GM12878 (cell line): ENCODE measurements at regions not wholly inside any gene's neighbourhood (a gene's known extent, or its start where the extent isn't known, plus 50 kb on each side); places are given as distances from the start of the nearest gene placed in this dataset.
A peak's percentile ranks its signal among the peaks of the same experiment; 100 is the strongest.

ENCODE experiments used
- ATAC-seq: fragments of 200-7000 bp; cut with Tn5 transposase; 3 replicates; pipeline ENCODE4 v1.9.1; 2020; ENCODE audit warnings: mild to moderate bottlenecking, moderate library complexity
- BruUV-seq: library from RNA; stranded (reverse); fragments of 400-500 nt; replicated peaks from 2 replicates; lab custom pipeline; 2021; lab: Mats Ljungman, UMichigan
- CTCF ChIA-PET: fragments of 300-600 bp; sonication (Branson Sonifier 250); formaldehyde crosslinking; extraction: SDS; loops from one replicate; lab custom pipeline; 2021; ENCODE audit warnings: inconsistent platforms; lab: Yijun Ruan, JAX
- POLR2A ChIA-PET: fragments of 350-600 bp; formaldehyde crosslinking; extraction: SDS; loops from one replicate; lab custom pipeline; 2021; ENCODE audit warnings: inconsistent platforms; lab: Charles Lee
- RAD21 ChIA-PET: fragments of 300-600 bp; sonication (Branson Sonifier 250); formaldehyde crosslinking; loops from one replicate; lab custom pipeline; 2023; ENCODE audit warnings: antibody characterized with exemption; ENCODE audit not compliant: unreplicated experiment; lab: Charles Lee
- SMC1A ChIA-PET: fragments of 300-600 bp; sonication (Branson Sonifier 250); formaldehyde crosslinking; loops from one replicate; lab custom pipeline; 2023; ENCODE audit not compliant: unreplicated experiment, uncharacterized antibody; lab: Charles Lee
- DNase-seq: peaks from one replicate; pipeline ENCODE4 v3.0.0-alpha.2; 2011; ENCODE audit warnings: low read depth, low spot score
- FAIRE-seq: peaks from 3 replicates; lab custom pipeline; 2011; peaks lifted over from hg19 to GRCh38; lab: Jason Lieb, UNC
- H2AFZ ChIP-seq: 2 replicates; pipeline ENCODE4 v1.6.0; 2011; ENCODE audit warnings: low read depth, low read length, control low read depth; ENCODE audit not compliant: control insufficient read depth
- H3K27ac ChIP-seq: 2 replicates; pipeline ENCODE4 v1.5.1; 2011; ENCODE audit warnings: control low read depth; ENCODE audit not compliant: control insufficient read depth, insufficient read depth
- H3K27me3 ChIP-seq, 2 experiments: replicated peaks in 1 of 2; 2 replicates each; pipeline versions ENCODE4 v1.6.0 to v1.6.1; 2011; ENCODE audit warnings: low read length in 1 of 2; ENCODE audit not compliant: control insufficient read depth in 2 of 2, insufficient read depth in 2 of 2
- H3K36me3 ChIP-seq, 2 experiments: 2 replicates each; pipeline ENCODE4 v1.5.1; 2011; ENCODE audit warnings: low read length in 1 of 2; ENCODE audit not compliant: control insufficient read depth in 2 of 2, insufficient read depth in 2 of 2
- H3K4me1 ChIP-seq: 2 replicates; pipeline ENCODE4 v1.6.1; 2011; ENCODE audit warnings: mild to moderate bottlenecking, low read length, moderate library complexity, mixed read lengths; ENCODE audit not compliant: control insufficient read depth, insufficient read depth
- H3K4me2 ChIP-seq: 2 replicates; pipeline ENCODE4 v1.6.0; 2011; ENCODE audit warnings: control low read depth; ENCODE audit not compliant: control insufficient read depth, insufficient read depth
- H3K4me3 ChIP-seq: fragments of 200-600 bp; sonication (generic); 2 replicates; pipeline ENCODE4 v1.5.1; 2016
- H3K79me2 ChIP-seq: 2 replicates; pipeline ENCODE4 v1.6.0; 2011; ENCODE audit warnings: low read length; ENCODE audit not compliant: control insufficient read depth, insufficient read depth
- H3K9ac ChIP-seq: 2 replicates; pipeline ENCODE4 v1.8.0; 2011; ENCODE audit warnings: low read length, control low read depth, mixed read lengths; ENCODE audit not compliant: control insufficient read depth, insufficient read depth
- H3K9me3 ChIP-seq: replicated peaks from 3 replicates; pipeline ENCODE4 v1.5.1; 2011; ENCODE audit warnings: mild to moderate bottlenecking, low read length; ENCODE audit not compliant: control insufficient read depth, insufficient read depth
- H4K20me1 ChIP-seq: 2 replicates; pipeline ENCODE4 v1.6.0; 2011; ENCODE audit not compliant: control insufficient read depth, insufficient read depth
- BCLAF1 ChIP-seq: fragments of 450-650 bp; IDR thresholded peaks from 2 replicates; pipeline ENCODE4 v1.6.1; 2017; ENCODE audit warnings: antibody characterized with exemption, mild to moderate bottlenecking, moderate library complexity
- BHLHE40 ChIP-seq, 2 experiments: fragments of 450-650 bp in 1 of 2; IDR thresholded peaks; 2 replicates each; pipeline ENCODE4 v1.6.1; 2011 to 2017; ENCODE audit warnings: low read depth in 2 of 2, borderline replicate concordance in 1 of 2, improper control_type of control experiment in 1 of 2, low read length in 1 of 2, mild to moderate bottlenecking in 1 of 2
- CTCF ChIP-seq, 3 experiments: IDR thresholded peaks in 2 of 3; conservative IDR thresholded peaks in 1 of 3; 2 replicates each; pipeline ENCODE4 v1.5.1; 2011; ENCODE audit warnings: low read depth in 3 of 3, low read length in 3 of 3, mild to moderate bottlenecking in 3 of 3, control low read depth in 2 of 3, moderate library complexity in 2 of 3, inconsistent platforms in 1 of 3, mixed read lengths in 1 of 3; ENCODE audit not compliant: control insufficient read depth in 2 of 3, insufficient read depth in 1 of 3; ENCODE audit errors: extremely low read depth in 1 of 3
- HCFC1 ChIP-seq: fragments of 150-350 bp; IDR thresholded peaks from 2 replicates; pipeline ENCODE4 v1.6.1; 2014; ENCODE audit warnings: low read length
- IRF4 ChIP-seq: IDR thresholded peaks from 2 replicates; pipeline ENCODE4 v1.6.1; 2011; ENCODE audit warnings: low read depth, low read length
- NFYA ChIP-seq: IDR thresholded peaks from 2 replicates; pipeline ENCODE4 v1.6.1; 2011; ENCODE audit warnings: low read depth, mild to moderate bottlenecking, low read length, improper control_type of control experiment, borderline replicate concordance
- NRF1 ChIP-seq: conservative IDR thresholded peaks from 2 replicates; pipeline ENCODE4 v1.6.1; 2011; ENCODE audit warnings: mild to moderate bottlenecking, low read depth, low read length, improper control_type of control experiment
- POLR2A ChIP-seq: IDR thresholded peaks from 2 replicates; pipeline ENCODE4 v1.6.1; 2011; ENCODE audit warnings: low read depth, mild to moderate bottlenecking, low read length
- RAD21 ChIP-seq: IDR thresholded peaks from 2 replicates; pipeline ENCODE4 v1.6.1; 2011; ENCODE audit warnings: mild to moderate bottlenecking, low read depth, low read length, moderate library complexity; ENCODE audit not compliant: insufficient read depth
- SMC3 ChIP-seq: IDR thresholded peaks from 2 replicates; pipeline ENCODE4 v1.6.1; 2011; ENCODE audit warnings: low read length, improper control_type of control experiment, borderline replicate concordance
- YY1 ChIP-seq: IDR thresholded peaks from 2 replicates; pipeline ENCODE4 v1.6.1; 2011; ENCODE audit warnings: low read depth, mild to moderate bottlenecking, low read length
- WGBS: methylation state at CpG from one replicate; pipeline ENCODE4 v1.1.6; 2016; ENCODE audit warnings: low lambda C conversion rate; ENCODE audit not compliant: insufficient replicate concordance, insufficient coverage; ENCODE audit errors: missing lambda C conversion rate; 5-methylcytosine and 5-hydroxymethylcytosine counted together
- in situ Hi-C: fragments of 300-500 bp; cut with MboI; formaldehyde crosslinking; loops from 9 replicates; pipeline ENCODE4 v1.14.3; 2018; ENCODE audit warnings: mixed read lengths
- intact Hi-C: fragments of 100-400 bp; cut with micrococcal nuclease; formaldehyde crosslinking; loops from one replicate; pipeline ENCODE4 v1.14.2; 2022; ENCODE audit not compliant: unreplicated experiment

- H3K27me3 ChIP-seq: no peaks in the 10 kb centered on the region
- CTCF ChIA-PET: interaction anchor here (0.8 kb wide), 2 partner anchors 22 to 420 kb away, joined by 3 to 5 read pairs; no protein-coding TSS in a partner anchor
- no peaks in the 10 kb centered on the region for H4K20me1 ChIP-seq
- SMC1A ChIA-PET: no interaction called here
- RAD21 ChIA-PET: interaction anchor here (0.6 kb wide), 1 partner anchor 501 kb away, joined by 4 read pairs; no protein-coding TSS in a partner anchor
- POLR2A ChIA-PET: no interaction called here
- no TSS peak for BruUV-seq
- H3K36me3 ChIP-seq: no peaks in the 10 kb centered on the region
- peak overlapping the region; percentile 81 for H2AFZ ChIP-seq
- H3K9me3 ChIP-seq: no peaks in the 10 kb centered on the region
- DNase-seq (peak; percentile 67), ATAC-seq (peak; percentile 97), FAIRE-seq (peak; percentile 83)
- no peak overlapping the region for H3K9ac ChIP-seq
- intact Hi-C loops: no loop called here
- H3K79me2 ChIP-seq: no peaks in the 10 kb centered on the region
- in situ Hi-C loops: no loop called here
- H3K4me2 ChIP-seq: peak overlapping the region; percentile 81
- no peak overlapping the region for H3K4me3 ChIP-seq
- peak; percentile 67 to 87 (median 80) for TF ChIP-seq CTCF (IDR thresholded peaks at IDR 0.05 in 2 of 3, conservative IDR thresholded peaks at IDR 0.05 in 1 of 3; ENCODE audit: control insufficient read depth in 2 of 3, extremely low read depth in 1 of 3, insufficient read depth in 1 of 3, low read depth in 3 of 3, low read length in 3 of 3)
- TF ChIP-seq YY1: 0 out of 2 replicates have a peak, but pooled peaks have one; percentile 46
- peak; percentile 78 for TF ChIP-seq RAD21
- no peak for TF ChIP-seq POLR2A
- TF ChIP-seq BHLHE40 (IDR thresholded peaks at IDR 0.05; ENCODE audit: borderline replicate concordance in 1 of 2, low read depth in 2 of 2, low read length in 1 of 2): peak; percentile 14 to 50; a peak in 1 of 4 replicates
- TF ChIP-seq BCLAF1: no peak
- TF ChIP-seq HCFC1: peak; percentile 30; the same call in 1 of the 2 replicates
- no peak for TF ChIP-seq NFYA
- TF ChIP-seq SMC3: peak; percentile 79
- TF ChIP-seq IRF4: 0 out of 2 replicates have a peak, but pooled peaks have one; percentile 34
- peak; percentile 66 for TF ChIP-seq NRF1
- H3K4me1 ChIP-seq: peaks cover 8% of the 10 kb centered on the region
- WGBS: under 1% methylated on average over 7 of the region's 7 CpGs
- H3K27ac ChIP-seq: no peak overlapping the region
Observed at GRCh38 chr15:84142888-84143337, 92.7 kb upstream of the GOLGA6L4 start.
